HPDE6-E6E7 (cell line): ENCODE measurements at regions not wholly inside any gene's neighbourhood (a gene's known extent, or its start where the extent isn't known, plus 50 kb on each side); places are given as distances from the start of the nearest gene placed in this dataset.

Source experiments
- DNase-seq: peaks from one replicate; pipeline ENCODE4 v3.0.0; 2011; ENCODE audit warnings: missing footprints; ENCODE audit errors: extremely low spot score

DNA sequence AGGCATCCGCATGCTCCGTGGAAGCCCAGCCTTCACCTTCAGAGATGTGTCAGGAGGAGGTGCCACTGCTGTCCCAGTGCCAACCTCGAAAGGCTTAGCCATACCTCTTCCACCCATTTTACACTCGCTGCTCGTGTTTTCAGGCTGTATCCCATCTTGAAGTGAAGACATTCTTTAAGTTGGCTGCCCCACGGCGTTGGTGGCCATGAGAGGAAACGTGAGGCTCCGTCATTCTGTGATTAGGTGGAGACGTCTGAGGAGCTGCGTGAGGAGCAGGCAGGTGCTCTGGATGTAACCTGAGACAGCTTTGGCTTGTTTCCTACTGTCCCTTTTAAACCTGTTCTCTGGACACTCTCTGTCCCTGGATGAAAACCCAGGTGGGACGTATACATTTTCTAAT lies 159.9 kb upstream of the RNF32 start:
- no peak for DNase-seq

DNA sequence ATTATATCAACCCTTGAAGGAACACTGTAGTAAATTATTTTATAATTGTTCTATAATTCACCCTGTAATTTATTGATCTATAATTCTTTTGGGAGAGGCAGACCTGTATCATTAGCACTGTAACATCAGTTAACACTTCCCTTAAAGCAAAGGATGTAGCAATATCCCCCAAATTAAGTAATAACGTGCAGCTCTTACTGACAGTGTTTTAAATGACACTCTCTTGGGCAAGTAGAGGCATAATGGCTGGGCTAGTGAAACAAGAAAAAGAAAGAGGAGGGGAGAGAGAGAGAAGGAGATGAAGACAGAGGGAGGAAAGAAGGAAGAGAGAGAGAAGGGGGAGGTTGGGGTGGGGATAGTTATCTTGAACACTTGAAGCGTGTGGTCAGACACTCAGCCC lies 161.0 kb upstream of the RNF32 start:
- DNase-seq: no peak

DNA sequence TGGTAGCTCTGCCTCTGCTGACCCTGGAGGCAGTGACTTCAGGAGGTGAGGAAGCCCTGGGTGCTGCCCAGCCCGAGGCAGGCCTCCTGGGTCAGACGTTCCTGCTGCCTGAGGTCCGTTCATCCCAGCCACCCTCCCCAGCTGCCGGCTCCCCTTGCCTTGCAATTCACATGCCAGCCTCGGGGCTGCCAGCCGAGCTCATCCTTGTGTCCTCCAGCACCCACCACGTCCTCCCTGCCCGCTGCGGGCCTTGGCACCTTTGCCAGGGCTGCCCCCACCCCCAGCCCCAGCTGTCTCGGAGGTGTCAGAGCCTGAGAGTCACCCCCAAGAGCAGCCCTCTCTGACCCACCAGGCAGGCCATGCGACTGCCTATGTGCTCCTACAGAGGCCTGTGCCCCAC lies 162.1 kb upstream of the RNF32 start:
- DNase-seq: no peak

DNA sequence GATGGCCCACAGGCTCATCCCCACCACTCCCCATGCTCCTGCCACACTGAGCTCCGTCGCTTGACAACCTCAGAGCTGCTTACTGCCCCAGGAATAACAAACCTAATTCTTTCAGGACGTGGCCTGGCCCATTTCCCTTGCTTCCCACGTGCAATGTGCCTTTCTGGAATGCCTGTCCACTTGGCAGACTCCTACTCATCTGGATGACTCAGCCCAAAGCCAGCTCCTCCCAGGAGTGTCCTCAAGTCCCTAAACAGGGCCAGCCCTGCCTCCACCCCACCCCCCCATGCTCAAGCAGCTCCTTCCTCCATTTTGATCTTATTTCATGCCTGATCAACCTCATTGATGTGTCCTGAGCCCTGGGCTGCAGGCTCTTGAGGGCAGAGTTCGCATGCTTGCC lies 164.9 kb upstream of the RNF32 start:
- DNase-seq: no peak

DNA sequence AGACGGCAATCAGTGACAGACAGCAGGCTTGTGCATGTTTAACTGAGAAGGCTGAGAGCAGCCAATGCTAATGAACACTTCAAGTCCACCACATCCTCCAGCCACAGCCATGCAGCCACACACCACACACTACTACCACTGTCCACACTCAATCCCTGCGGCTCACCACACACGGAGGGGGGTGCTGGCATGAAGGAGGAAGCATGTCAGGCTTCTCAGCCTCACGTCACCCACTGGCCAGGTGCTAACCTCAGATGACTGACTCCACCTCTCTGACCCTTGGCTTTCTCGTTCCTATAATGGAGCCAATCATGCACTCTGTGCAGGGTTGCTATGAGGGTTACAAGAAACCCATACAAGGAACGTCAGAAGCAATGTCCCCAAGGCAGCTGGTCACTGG lies 165.4 kb upstream of the RNF32 start:
- no peak for DNase-seq

DNA sequence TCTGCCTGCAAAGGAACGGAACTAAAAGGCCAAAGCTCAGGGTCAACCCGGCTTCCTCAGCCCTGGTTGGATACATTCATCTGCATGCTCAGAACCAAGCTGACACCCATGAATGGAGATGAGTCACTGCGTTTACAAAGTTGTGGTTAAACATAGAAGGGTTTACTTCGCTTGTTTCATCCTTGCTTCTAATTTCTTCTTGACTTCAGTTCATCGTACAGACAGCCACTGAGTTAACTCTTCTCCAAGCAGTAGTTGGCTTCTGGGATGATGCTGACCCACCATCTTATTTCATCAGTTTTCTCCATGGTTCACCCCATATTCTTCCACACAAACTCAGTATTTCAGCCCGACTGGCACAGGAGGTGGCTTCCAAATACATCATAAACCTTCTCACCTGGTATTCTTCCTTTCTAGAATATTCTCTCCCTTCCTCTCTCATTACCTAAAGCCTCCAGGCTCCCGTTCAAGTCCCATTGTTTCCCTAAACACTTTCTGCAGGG lies 166.3 kb upstream of the RNF32 start:
- no peak for DNase-seq

DNA sequence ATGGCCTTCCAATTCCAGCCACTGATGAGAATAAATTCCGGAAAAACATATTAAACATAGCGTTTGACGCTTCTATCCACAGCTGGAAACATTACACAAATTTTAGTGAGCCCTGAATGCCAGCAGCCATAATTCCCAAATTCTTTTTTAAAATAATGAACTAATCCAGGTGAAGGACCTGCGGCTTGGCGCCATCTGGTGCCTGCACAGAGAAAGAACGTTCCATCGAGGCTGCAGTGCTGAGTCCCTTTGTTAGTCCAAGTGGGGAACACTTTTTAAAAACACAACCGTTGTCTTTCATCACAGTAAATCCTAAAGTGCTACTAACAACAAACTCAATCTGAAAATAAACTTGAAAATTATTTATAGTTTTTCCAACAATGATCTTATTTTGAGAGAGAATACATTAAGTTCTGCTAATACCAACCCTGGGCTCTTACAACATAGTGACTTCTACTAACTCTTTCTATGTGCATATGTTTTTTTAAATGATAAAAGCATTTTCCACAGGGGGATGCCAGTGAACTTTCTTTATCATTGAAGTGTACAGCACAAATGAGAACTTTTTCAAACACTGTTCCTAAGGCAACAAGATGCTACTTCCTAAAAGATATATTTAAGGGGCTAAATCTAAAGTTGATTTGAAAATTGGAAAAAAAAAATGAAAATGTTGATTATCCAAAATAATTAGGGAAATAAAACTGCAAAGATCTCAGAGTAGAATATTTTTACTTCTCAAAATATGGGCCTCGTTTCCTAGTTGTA lies 166.9 kb upstream of the RNF32 start:
- no peak for DNase-seq

DNA sequence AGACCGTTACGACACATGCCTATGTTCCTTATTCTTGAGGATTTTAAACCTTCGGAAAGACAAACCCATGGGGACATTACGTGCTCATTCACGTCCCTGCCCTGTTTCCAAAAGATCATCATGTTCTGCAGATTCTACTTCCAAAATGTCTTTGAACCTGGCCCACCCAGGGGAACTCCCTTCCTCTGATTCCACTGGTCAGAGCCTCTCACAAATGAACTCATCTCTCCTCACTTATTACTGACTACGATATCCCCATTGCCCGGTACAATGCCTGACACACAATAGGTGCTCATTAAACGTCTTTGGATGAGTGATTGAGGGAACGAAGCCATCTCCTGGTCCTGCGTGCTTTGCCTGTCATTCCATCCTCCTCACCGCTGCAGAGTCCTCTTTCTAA lies 168.3 kb upstream of the RNF32 start:
- no peak for DNase-seq

DNA sequence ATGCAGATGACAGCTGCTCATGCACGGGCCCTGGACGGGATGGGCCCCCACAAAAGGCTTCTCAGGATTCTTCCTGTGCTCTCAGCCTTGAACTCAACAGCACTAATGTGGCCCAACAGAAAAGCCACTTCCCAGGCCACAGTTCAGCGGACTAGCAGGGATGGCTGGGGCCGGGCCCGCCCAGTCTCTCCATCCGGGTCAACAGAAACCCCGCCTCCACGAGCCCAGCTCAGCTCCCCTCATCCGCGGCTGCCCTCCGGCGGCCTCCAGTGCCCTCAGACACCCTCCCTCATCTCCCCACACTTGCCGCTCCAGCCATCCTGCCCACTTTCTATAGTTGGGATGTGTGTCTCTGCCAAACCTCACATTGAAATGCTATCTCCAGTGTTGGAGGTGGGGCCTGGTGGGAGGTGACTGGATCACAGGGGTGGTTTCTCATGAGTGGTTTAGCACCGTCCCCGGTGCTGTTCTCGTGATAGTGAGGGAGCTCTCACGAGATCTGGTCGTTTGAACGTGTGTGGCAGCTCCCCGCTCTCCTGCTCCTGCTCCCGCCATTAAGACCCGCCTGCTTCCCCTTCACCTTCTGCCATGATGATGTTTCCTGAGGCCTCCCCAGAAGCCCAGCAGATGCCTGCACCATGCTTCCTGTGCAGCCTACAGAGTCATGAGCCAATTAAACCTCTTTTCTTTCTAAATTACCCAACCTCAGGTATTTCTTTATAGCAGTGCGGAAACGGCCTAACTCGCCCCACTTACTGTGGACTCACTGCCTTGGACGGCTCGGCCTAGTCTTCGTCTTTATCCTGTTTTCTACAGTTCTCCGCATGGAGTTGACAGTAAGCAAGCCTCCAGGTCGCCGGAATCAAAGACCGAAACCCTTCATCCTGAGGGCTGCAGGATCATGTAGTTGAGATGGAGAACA lies 169.9 kb upstream of the RNF32 start:
- no peak for DNase-seq

DNA sequence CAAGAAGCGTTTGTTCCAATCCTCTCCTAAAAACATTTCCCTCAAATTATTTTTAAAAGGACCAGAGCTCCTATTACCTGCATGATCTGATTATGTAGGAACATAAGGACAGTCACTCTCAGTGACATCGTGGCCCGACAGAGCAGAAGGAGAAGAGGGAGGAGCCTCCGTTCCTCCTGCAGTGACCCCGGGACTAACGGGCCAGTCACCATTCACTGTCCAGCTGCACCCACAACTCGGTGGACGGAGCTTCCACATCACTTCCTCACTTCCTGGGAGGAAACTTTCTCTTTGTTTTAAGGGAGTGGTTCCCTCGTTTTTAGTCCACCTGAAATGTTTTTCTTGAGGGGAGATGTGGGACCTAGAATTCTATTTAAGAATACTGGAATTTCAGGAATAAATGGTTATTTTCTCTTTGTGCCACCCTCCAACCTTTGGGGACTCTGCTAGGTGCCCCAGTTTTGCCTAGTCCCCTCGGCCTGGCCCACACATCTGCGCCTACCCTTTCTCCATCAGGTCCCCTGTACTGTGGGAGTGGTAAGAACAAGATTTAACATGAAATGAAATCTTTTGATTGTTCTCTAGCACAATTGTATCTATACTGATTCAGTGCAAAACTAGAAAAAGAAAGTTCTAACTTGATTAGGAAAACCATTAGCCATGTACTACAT lies 173.5 kb upstream of the RNF32 start:
- no peak for DNase-seq

DNA sequence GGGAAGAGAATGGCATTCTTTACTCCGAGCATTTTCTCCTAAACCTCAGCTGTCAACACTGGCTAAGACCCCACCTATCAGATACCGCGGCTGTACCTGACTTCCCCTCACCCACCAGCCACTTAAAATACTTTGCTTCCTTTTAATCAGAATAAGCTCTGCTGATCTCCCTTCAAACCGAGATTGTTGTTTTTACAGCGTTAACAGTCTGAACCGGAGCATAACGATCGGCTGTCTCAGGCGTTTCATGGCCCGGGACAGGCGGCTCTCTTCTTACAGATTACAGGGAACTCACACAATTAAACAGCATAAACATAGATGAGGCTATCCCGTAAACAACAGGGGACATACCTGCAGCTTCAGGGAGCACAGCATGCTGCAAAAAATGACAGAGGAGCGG lies 174.3 kb upstream of the RNF32 start:
- no peak for DNase-seq

DNA sequence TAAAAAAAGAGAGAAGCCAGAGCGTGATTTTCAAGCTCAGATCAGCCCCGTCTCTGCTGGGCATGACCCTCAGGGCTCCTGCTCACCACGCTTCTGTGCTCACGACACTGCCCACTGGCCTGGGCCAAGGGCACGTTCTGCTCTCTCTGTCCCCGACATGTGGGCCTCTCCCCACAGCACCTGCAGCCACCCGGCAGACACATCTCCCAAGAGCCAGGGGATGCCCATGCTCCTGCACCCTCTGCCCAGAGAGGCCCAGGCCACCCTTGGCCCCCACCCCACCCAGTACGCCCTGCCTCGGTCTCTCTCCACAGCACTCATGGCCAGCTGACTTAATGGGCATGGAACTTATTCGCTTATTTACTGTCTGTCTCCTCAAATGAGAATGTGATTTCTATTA lies 175.4 kb upstream of the RNF32 start:
- DNase-seq: no peak

DNA sequence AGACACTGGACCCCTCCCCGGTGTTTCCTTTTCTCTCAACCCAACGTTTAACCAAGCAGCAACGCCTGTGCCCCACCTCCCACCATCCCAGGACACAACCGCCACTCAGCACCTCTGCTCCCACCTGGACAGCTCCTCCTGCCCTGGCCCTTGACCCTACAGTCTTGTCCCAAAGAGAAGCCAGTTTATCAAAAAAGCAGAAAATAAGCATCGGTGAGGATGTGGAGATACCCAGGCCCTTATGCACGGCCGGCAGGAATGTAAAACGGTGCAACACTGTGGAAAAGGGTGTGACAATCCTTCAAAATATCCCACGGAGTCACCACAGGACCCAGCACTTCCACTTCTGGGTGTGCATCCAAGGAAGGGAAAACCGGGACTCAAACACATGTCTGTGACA lies 176.2 kb upstream of the RNF32 start:
- DNase-seq: no peak

DNA sequence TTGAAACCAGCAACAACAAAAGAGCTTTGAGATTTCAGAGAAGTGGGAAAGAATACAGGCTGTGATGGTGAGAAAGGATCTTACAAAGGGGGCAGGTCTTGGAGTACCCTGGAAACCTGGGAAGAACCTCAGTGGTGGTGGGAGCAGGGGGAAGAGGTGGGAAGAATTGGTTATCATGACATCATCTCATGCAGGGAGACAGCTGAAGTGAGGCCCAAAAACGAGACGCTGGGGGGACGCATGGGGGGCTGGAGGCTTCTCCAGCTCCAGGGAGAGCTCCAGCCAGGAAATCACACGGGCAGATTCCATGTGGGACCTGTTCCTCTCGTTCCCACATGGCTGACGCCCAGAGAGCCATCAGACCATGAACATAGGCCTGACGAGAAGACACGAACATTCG lies 177.3 kb upstream of the RNF32 start:
- no peak for DNase-seq

DNA sequence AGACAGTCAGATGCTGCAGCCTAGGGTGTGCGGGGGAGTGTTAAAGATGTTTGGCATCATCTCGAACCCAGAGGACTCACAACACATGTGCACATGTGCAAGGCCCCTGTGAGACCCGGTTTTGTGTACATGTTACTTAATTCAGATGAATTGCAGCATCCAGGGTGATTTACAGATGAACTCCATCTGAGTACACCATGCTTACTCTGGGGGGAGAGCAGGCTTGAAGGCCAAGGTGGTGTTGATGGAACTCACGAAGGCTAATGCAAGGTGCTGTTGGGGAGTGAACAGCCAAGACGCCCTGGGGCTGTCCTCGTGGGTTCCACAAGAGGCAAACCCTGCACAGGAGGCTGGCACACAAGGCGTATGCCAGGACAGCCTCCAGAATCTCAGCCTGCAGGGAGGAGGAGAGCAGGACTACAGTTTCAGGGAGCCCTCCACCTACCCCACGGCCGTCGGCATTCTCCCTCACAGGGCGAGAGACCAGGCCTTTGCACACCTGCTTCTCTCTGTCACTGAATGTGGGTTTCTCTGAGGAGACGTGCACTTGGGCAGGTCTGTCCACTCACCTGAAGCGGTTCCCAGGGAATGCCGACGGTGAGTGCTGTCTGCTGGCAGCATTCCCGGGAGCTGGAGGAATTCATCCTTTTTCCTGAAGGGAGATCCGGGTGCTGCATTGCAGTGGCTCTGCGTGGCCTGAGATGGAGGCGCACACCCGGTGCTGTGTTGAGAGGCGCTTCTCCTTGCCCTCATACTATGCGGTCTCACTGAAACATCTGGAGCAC lies 178.5 kb upstream of the RNF32 start:
- DNase-seq: no peak

DNA sequence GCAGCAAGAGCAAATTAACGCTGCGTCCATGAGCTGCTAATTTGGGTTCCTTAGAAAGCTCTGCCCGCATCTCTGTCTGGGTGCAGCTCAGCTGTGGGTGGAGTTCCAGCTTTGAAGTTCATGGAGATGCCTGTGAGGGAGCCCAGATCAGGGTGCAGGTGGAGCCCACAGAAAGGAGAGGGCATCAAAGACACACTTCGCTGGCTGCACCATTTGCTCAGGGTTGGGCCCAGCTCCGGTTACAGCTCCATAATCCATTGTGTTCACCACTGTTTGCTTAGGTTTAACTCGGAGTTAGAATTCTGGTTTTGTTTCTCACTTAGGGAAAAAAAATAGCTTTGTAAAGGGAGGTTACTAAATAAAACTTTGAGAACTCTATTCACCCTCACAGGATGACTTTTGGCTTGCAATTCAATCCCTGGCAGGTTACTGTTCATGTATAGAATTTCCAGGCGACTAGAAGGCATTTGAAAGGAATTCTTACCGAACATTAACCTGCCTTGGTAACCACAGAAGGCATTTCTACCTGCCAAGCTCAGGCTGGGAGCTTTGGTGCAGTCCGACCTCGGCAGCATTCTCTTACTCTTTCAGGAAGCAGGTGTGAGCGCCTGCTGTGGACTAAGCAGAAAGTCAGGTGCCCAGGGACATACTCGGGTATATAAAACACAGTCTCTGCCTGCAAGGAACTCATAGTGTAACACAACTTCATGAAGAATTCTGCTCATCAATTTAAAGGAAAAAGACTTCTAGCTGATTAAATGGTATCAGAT lies 179.5 kb upstream of the RNF32 start:
- DNase-seq: no peak

DNA sequence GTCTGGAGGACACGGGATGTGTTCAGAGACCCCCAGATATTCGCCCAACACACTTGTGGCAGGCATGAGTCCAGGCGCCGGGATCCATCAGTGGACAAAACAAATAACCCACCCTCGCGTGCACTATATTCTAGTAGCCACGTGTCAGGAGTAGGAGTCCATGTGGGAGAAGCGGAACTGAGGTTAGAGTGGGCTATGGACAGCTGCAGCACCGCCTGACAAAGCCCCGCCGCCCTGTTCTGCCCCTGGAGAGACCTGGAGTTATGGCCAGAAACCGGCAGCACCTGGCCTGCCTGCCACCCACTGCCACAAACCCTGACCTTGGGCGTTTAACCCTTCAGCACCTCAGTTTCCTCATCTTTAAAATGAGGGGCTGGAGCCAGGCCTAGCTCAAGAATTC lies 181.0 kb upstream of the RNF32 start:
- no peak for DNase-seq

DNA sequence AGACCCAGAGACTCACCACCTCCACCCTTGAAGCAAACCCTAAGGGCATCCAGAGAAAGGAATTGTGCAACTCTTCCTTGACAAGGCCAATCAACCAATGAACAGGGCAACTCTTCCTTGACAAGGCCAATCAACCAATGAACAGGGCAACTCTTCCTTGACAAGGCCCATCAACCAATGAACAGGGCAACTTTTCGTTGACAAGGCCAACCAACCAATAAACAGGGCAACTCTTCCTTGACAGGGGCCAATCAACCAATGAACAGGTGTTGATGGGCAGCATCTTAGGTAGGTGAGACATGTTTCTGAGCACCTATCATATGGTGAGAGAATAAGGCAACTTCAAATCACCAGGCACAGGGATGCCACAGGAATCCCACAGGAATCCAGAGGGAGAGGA lies 181.5 kb upstream of the RNF32 start:
- no peak for DNase-seq

DNA sequence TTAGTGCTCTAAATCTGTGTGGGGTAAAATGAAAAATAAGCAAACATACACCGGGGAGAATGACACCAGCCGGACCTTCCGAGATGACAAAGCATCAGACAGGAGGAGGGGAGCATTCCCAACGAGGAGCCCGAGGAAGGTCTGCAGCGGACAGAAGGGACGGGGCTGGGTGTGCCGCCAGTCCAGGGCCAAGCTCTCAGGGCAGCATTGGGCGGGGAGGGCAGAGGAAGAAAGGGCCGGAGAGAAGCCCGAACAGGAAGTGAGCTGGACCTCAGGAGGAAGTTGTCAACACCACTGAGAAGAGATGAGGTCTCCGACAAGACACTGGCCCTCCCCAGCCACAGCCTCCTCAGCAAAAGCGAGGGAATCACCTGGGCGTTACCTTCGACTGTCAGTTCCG lies 182.6 kb upstream of the RNF32 start:
- DNase-seq: no peak

DNA sequence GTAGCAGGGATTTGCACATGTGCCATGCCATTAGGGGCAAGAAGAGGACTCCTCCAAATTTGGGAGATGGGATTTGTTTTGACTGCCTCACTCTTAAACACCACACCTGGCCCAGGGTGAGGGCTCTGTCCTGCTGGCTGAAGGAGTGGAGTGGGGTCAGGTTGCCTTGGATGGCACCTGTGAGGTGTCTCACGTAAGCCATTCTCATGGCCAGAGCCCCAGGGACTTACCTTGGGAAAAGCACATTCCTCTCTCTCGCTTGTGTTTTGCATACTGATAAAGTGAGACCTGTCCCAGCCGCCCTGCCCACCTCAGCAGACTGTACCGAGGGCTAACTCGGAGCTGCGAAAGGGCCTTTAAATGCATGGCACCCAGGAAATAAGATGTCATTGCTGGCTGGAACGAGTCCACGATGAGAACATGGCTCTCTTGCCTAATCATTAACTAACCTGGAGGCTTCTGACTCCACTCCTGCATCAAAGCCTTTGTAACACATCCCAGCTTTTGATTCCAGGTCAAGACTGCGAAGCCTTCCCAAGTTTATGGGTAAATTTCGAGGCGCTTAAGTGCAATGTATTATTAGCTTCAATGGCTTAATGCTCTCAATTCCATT lies 184.0 kb upstream of the RNF32 start:
- no peak for DNase-seq
